DMS 273 (cell line): ENCODE measurements at regions not wholly inside any gene's neighbourhood (a gene's known extent, or its start where the extent isn't known, plus 50 kb on each side); places are given as distances from the start of the nearest gene placed in this dataset.

Experiments
- DNase-seq: peaks from one replicate; lab custom pipeline; 2025; ENCODE audit not compliant: unreplicated experiment; lab: John Stamatoyannopoulos, UW

- DNase-seq: no peak
Measured at GRCh38 chr19:29371251-29372090, 154.3 kb upstream of the VSTM2B start.

GRCh38 chr19:29372091-29372415, 153.7 kb upstream of the VSTM2B start:
- DNase-seq: no peak

GRCh38 chr19:29372461-29372860, 153.3 kb upstream of the VSTM2B start:
- DNase-seq: no peak

DNA sequence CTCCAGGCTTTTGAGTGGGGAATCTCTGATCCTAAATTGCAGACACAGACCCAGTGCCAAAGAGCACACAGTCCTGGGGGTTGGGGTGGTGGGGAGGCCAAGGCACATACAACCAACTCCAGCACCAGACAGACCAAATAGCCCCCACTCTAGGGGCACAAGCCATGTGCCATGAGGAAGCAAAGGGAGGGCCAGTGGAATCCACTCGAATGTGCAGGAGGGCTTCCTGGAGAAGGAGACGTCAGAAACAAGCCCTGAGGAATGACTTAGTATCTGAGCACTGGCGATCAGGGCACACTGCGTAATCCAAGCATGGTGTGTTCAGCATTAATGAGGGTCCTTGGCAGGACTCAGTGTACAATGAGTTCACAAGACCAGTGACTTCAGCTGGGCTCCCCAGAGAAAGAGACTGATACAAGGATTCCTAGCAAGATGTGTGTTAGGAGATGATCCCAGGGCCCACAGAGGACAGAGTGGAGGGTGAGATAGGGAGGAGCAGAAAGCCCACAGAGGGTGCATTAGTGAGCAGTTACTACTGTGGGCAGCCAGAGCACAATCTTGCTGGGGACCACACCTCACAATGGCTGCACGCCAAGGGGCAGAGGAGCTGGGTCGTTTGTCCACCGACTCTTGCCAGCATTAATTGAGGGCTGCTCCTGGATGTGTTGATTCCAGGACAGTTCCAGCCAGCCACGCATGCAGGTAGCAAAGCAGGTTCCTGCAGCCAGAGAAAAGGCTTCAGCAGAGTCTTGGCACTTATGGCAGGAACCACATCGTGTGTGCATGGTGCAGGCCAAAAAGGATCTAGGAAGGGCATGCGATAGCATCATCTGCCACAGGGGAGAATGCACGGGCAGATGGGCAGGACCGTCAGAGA, 152.6 kb upstream of the VSTM2B start:
- no peak for DNase-seq

DNA sequence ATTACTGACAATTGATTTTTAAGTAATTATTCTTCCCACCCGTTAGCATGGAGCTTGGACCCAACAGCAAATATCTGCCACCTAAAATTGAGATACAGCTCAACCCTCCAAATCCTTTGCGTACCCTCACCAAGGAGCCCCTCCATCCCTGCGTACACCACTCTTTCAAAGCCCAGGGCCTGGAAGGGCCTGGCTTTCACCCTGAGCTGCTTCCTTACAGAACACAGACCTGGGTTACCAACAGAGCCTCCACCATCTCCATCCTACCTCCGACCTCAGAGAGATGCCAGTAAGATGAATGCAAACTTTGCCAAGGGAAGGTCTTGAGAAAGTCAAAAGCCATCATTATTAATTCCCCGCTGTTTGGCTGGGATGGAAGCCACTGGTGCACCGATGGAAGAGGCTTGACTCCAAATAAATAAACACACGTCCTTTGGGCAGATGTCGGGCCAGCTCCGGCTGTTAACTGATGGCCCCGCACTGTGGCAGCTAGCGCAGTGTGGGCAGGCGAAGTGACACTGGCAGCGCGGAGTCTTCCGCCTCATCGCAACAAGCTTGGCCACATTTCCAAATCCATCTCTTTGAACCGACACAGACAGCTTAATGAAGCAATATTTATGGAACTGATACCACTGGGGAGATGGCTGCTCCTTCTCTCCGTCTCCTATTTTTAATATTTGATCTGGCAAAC, 150.2 kb upstream of the VSTM2B start:
- no peak for DNase-seq

GRCh38 chr19:29376855-29377354, 148.9 kb upstream of the VSTM2B start:
- DNase-seq: peak; percentile 32

DNA sequence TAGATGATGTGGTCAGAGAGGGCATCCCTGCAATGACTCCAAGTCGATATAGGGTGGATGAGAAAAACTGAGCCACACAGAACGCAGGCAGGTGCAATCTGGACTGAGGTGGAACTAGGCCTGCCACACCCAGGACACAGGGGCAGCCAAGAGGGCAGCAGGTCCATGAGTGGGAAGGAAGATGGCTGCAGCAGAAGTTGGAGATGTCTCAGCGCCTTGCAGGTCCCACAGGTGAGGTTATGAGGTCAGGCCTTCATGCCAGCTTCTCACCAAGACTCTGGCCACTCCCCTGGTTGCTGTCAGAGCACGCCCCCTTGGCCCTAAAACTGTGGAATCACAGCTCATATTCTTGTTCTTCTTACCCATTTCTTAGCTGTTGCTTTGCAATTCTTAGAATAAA, 147.7 kb upstream of the VSTM2B start:
- no peak for DNase-seq

DNA sequence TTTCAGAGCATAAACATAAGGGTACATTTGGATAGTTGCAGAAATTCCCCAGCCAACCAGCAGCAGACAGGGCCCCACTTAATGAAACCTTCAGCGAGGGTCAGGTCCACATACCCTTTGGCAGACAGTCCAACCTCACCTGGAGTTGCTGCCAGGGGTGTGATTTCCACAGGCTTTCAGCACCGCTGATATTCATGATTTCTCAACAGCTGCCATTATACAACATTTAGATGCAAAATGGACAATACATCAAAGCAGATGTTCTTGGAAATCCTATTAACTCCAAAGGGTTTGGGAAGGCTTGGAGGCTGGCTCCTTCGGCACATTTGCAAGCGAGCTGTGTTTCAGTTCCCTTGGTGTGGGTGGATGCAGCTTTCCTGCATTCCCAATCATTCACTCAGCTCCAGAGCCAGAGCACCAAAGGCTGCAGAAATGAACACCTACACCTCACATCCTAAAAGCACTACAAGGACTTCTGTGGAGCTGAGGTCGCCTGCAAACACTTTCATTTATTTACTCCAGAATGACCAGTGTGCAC, 147.2 kb upstream of the VSTM2B start:
- no peak for DNase-seq

DNA sequence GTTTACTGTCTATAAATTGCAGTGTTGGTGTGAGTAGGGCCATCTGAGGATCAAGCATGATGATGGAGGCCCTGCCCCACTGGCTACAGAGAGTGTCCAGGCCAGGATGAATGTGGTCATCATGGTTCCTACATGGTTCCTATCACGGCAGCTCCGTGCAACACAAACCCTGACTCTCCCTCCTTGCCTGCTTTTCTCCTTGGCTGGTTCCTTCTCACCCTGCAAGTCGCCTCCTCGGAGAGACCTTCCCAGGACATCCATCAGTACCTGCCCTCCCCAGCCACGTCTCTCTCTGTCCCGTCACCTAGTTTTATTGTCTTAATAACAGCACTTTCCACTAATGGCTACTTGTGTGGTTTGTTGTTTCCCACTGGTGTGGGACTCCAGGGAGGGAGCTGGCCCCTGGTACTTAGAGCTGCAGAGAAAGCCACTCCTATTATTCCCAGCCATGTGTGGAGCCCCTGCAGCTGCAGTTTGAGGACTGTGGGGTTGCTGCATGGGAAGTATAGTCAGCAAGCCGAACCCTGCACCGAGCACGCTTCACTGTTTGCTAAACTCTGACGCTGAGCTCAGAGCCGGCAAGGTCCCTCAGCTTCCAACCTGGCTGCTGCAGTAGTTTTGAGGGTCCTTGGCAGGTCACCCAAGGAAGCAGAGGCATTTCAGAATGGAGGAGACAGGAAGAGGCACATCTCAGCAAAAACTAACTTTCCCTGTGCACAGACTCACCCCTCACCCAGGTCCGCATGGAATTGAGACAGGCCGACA, 146.4 kb upstream of the VSTM2B start:
- DNase-seq: no peak

DNA sequence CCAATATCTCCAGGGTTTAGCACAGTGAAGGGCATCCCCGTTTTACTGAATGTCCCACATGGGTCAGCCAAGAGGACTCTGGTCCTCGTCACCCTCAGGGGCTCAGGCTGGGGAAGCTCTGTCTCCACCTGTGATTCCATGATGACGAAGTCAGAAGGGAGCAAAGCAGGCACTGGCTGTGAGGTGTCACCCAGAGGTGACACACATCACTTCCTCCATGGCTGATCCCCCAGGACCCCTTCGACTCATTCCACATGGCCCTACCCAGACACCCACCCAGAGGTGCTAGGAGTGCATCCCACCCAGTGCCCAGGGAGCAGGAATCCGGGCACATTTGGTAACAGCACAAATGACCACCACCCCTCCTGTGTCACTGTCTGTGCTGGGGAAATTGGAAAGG, 145.2 kb upstream of the VSTM2B start:
- DNase-seq: no peak

DNA sequence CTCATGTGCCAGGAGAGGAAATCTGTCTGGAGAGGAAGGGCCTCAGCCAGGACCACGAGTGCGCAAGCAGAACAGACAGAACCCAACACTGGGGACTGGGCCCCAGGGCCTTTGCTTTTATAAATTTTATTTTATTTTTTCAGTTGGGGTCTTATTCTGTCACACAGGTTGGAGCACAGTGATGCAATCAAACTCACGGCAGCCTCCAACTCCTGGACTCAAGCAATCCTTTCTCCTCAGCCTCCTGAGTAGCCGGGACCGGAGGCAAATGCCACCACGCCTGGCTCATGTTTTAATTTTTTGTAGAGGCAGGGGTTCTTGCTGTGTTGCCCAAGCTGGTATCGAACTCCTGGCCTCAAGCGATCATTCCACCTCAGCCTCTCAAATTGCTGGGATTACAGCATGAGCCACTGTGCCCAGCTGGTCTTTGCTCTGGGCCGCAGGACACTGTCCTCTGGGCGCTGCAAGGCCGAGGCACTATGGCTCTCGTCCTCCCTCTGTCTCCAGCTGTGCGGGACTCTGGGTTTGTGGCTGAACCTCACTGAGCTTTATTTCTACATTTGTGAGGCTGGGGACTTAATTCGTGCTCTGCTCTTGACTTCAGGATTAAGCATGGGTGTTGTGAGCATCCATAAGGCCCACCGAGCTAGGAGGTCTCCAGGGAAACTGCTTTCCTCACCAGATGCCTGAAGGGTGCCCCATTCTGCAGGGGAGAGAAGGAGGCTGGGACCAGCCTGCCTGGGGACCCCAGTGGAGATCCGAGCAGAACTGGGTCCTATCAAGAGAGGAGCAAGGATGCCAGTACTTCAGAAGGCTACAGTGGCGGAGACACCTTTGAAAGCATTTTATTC, 144.2 kb upstream of the VSTM2B start:
- no peak for DNase-seq

DNA sequence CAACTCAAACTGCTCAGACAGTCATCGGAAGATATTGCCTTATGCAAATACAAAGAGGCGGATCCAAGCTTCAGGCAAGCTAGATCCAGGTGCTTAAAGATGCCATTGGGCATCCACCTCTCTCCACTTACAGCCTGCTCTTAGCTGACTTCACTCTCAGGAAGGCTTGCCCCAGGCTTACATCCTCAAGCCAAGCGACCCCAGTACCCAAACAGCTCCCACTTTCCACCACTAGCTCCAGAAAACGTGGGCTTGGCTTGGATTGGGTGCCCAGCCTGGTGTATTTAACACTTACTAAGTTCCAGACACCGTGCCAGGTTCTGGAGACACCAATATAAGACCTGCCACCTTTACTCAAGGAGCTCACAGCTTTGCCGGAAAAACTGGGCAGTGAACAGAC, 142.1 kb upstream of the VSTM2B start:
- DNase-seq: no peak

GRCh38 chr19:29384656-29385055, 141.1 kb upstream of the VSTM2B start:
- DNase-seq: no peak

GRCh38 chr19:29385191-29385795, 140.5 kb upstream of the VSTM2B start:
- no peak for DNase-seq

DNA sequence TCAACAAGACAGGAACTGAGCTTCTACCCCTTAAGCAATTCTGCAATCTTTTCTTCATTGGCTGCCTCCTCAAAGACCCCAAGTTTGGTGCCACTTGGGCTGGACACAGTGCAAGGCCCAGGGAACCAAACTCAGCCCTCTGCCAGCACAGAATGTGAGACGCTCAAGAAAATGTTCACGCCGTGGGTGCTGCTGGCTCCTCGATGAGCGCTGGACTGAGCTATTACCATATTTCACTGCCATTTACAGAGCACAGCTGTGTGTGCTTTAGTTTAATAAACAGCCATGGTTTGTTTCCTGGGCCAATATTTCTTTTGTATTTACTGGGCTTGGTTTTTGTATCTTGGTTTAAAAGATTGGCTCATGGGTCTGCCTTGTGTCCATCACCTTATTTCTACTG, 138.8 kb upstream of the VSTM2B start:
- no peak for DNase-seq

DNA sequence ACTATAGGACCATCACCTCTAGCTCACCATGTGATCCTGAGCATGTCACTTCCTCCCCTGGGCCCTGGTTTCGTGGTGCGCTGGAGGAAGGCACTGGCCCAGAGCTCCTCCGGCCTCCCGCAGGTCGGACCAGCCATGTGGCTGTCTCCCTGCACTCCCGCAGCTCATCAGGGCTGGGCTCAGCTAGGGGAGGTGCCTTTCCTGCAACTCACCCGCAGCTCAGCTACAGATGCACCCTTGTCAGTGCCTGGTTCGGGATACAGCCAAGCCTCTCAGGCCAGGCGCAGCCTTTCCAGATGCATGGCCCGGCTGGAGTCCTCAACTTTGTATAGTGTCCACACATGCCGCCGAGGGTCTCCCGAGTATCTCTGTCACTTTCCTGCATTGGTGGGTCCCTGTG, 138.2 kb upstream of the VSTM2B start:
- DNase-seq: no peak

DNA sequence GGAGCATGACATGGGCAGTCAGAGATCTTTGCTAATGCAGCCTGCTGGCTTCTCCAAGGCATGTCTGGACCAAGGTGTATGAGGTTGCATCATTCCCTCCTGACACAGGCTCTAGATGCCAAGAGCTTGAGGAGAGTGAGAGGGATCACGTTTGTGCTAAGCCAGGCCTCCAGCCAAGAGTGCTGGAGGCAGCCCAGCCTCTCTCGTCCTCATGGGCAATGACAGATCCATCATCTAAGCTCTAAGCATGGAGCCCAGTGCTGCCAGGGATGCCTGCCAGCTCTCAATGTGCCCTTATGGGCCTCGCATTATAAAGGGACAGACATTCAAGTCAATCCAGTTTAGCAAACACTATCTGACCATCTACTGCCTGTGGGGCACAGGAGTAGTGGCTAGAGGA, 136.3 kb upstream of the VSTM2B start:
- DNase-seq: no peak

- no peak for DNase-seq
Measured at GRCh38 chr19:29390742-29391141, 135.1 kb upstream of the VSTM2B start.

GRCh38 chr19:29393915-29394460, 131.8 kb upstream of the VSTM2B start:
- DNase-seq: peak; percentile 49
